HEK293 (cell line): ENCODE measurements at regions not wholly inside any gene's neighbourhood (a gene's known extent, or its start where the extent isn't known, plus 50 kb on each side); places are given as distances from the start of the nearest gene placed in this dataset.

ENCODE experiments used
- CTCF ChIP-seq: fragments of 450-650 bp; formaldehyde crosslinking; IDR thresholded peaks from 2 replicates; pipeline ENCODE4 v1.5.1; 2016; ENCODE audit warnings: missing biosample characterization, missing genetic modification characterization
- SP2 ChIP-seq: fragments of 450-650 bp; formaldehyde crosslinking; IDR thresholded peaks from 2 replicates; pipeline ENCODE4 v1.5.1; 2016; ENCODE audit warnings: missing biosample characterization, missing genetic modification characterization
- TCF7L2 ChIP-seq: IDR thresholded peaks from 2 replicates; pipeline ENCODE4 v1.6.1; 2011; ENCODE audit warnings: low read depth, mild to moderate bottlenecking, inconsistent platforms, low read length, moderate library complexity, borderline replicate concordance
- ZBTB20 ChIP-seq: fragments of 450-650 bp; formaldehyde crosslinking; IDR thresholded peaks from 2 replicates; pipeline ENCODE4 v1.5.1; 2016; ENCODE audit warnings: missing biosample characterization, missing genetic modification characterization
- ZBTB8A ChIP-seq: fragments of 450-650 bp; formaldehyde crosslinking; IDR thresholded peaks from 2 replicates; pipeline ENCODE4 v1.5.1; 2016; ENCODE audit warnings: missing biosample characterization, missing genetic modification characterization
- ZNF239 ChIP-seq: fragments of 450-650 bp; formaldehyde crosslinking; IDR thresholded peaks from 2 replicates; pipeline ENCODE4 v1.5.1; 2016; ENCODE audit warnings: missing biosample characterization, missing genetic modification characterization
- ZNF324 ChIP-seq: fragments of 450-650 bp; formaldehyde crosslinking; IDR thresholded peaks from 2 replicates; pipeline ENCODE4 v1.5.1; 2016; ENCODE audit warnings: missing biosample characterization, missing genetic modification characterization
- ZNF510 ChIP-seq: fragments of 450-650 bp; formaldehyde crosslinking; IDR thresholded peaks from 2 replicates; pipeline ENCODE4 v1.5.1; 2018; ENCODE audit warnings: mild to moderate bottlenecking, missing genetic modification characterization, missing biosample characterization; ENCODE audit not compliant: insufficient replicate concordance
- ZNF558 ChIP-seq: fragments of 450-650 bp; formaldehyde crosslinking; IDR thresholded peaks from 2 replicates; pipeline ENCODE4 v1.5.1; 2016; ENCODE audit warnings: missing biosample characterization, missing genetic modification characterization
- ZNF585B ChIP-seq: fragments of 450-650 bp; formaldehyde crosslinking; IDR thresholded peaks from 2 replicates; pipeline ENCODE4 v1.5.1; 2016; ENCODE audit warnings: missing biosample characterization, missing genetic modification characterization
- ZNF610 ChIP-seq: fragments of 450-650 bp; formaldehyde crosslinking; IDR thresholded peaks from 2 replicates; pipeline ENCODE4 v1.5.1; 2016; ENCODE audit warnings: missing biosample characterization, missing genetic modification characterization, borderline replicate concordance
- ZNF677 ChIP-seq: fragments of 450-650 bp; IDR thresholded peaks from 2 replicates; pipeline ENCODE4 v1.5.0; 2018; ENCODE audit warnings: missing biosample characterization, mild to moderate bottlenecking, missing genetic modification characterization, moderate library complexity
- TF ChIP-seq, protein P1 (sequence below): fragments of 450-650 bp; formaldehyde crosslinking; IDR thresholded peaks from 2 replicates; pipeline ENCODE4 v1.5.1; 2017; ENCODE audit warnings: missing biosample characterization, missing genetic modification characterization
- TF ChIP-seq, protein P2 (sequence below): fragments of 450-650 bp; formaldehyde crosslinking; IDR thresholded peaks from 2 replicates; pipeline ENCODE4 v1.5.1; 2016; ENCODE audit warnings: missing biosample characterization, missing genetic modification characterization, low read depth

DNA sequence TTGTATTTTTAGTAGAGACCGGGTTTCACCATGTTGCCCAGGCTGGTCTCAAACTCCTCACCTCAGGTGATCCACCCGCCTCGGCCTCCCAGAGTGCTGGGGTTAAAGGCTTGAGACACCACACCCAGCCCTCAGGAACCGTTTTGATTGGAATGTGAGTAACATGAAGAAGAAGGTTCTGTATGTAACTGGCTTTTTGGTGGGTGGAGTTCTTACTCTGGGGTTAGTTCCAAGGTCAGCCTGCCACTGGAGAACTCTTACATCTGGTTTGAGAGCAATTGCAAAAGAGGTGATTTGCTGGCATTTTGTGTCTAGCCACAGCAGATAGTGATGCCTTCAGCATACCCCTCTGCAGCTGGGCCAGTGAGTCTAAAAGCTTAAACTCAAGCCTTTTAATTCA, 457.8 kb upstream of the VSTM2A start:
- TF ChIP-seq SP2 (tag by site-specific recombination) (no peak), CTCF (no peak), TCF7L2 (no peak), ZNF585B (tag by site-specific recombination) (no peak), ZNF324 (tag by site-specific recombination) (no peak), ZNF239 (tag by site-specific recombination) (no peak), ZNF677 (no peak), ZBTB20 (tag by site-specific recombination) (no peak), ZNF610 (tag by site-specific recombination) (no peak), ZBTB8A (tag by site-specific recombination) (no peak), ZNF558 (tag by site-specific recombination) (no peak), ZNF510 (no peak)
- TF ChIP-seq, protein P1, sequence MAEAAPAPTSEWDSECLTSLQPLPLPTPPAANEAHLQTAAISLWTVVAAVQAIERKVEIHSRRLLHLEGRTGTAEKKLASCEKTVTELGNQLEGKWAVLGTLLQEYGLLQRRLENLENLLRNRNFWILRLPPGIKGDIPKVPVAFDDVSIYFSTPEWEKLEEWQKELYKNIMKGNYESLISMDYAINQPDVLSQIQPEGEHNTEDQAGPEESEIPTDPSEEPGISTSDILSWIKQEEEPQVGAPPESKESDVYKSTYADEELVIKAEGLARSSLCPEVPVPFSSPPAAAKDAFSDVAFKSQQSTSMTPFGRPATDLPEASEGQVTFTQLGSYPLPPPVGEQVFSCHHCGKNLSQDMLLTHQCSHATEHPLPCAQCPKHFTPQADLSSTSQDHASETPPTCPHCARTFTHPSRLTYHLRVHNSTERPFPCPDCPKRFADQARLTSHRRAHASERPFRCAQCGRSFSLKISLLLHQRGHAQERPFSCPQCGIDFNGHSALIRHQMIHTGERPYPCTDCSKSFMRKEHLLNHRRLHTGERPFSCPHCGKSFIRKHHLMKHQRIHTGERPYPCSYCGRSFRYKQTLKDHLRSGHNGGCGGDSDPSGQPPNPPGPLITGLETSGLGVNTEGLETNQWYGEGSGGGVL (tag by site-specific recombination) = no peak
- TF ChIP-seq, protein P2, sequence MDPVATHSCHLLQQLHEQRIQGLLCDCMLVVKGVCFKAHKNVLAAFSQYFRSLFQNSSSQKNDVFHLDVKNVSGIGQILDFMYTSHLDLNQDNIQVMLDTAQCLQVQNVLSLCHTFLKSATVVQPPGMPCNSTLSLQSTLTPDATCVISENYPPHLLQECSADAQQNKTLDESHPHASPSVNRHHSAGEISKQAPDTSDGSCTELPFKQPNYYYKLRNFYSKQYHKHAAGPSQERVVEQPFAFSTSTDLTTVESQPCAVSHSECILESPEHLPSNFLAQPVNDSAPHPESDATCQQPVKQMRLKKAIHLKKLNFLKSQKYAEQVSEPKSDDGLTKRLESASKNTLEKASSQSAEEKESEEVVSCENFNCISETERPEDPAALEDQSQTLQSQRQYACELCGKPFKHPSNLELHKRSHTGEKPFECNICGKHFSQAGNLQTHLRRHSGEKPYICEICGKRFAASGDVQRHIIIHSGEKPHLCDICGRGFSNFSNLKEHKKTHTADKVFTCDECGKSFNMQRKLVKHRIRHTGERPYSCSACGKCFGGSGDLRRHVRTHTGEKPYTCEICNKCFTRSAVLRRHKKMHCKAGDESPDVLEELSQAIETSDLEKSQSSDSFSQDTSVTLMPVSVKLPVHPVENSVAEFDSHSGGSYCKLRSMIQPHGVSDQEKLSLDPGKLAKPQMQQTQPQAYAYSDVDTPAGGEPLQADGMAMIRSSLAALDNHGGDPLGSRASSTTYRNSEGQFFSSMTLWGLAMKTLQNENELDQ (tag by site-specific recombination) = no peak
